Stimulated activated memory B cell treated with anti-CD40 and anti-IgM and Interleukin-4, amounts not matched to agents 10 μg/mL and 1 μg/mL and 100 μg/mL, for 72 hours (primary cell): ENCODE measurements at regions not wholly inside any gene's neighbourhood (a gene's known extent, or its start where the extent isn't known, plus 50 kb on each side); places are given as distances from the start of the nearest gene placed in this dataset.

ENCODE experiments used
- ATAC-seq: fragments of 150-1000 bp; cut with Tn5 transposase; 2 replicates; pipeline ENCODE4 v1.10.0; 2021
- H3K27ac Mint-ChIP-seq: one replicate; pipeline ENCODE4 v1.8.0; 2022; ENCODE audit warnings: mild to moderate bottlenecking, mixed read lengths
- H3K27me3 Mint-ChIP-seq: one replicate; pipeline ENCODE4 v1.8.0; 2022; ENCODE audit warnings: mixed read lengths
- H3K36me3 Mint-ChIP-seq: one replicate; pipeline ENCODE4 v1.8.0; 2022; ENCODE audit warnings: mixed read lengths
- H3K4me1 Mint-ChIP-seq: one replicate; pipeline ENCODE4 v1.8.0; 2022; ENCODE audit warnings: mixed read lengths
- H3K4me3 Mint-ChIP-seq: one replicate; pipeline ENCODE4 v1.8.0; 2022; ENCODE audit warnings: mild to moderate bottlenecking, moderate library complexity, mixed read lengths
- H3K9me3 Mint-ChIP-seq: one replicate; pipeline ENCODE4 v1.8.0; 2022; ENCODE audit warnings: mixed read lengths

- Mint-ChIP-seq H3K9me3 (peaks cover 3% of the 10 kb centered on the region), H3K4me3 (no peak overlapping the region), H3K36me3 (no peaks in the 10 kb centered on the region), H3K27ac (no peak overlapping the region), H3K4me1 (no peaks in the 10 kb centered on the region), H3K27me3 (peaks cover 9% of the 10 kb centered on the region)
- ATAC-seq = no peak
Measured at GRCh38 chr2:173808718-173809117, 156.5 kb downstream of the SP3 start.

DNA sequence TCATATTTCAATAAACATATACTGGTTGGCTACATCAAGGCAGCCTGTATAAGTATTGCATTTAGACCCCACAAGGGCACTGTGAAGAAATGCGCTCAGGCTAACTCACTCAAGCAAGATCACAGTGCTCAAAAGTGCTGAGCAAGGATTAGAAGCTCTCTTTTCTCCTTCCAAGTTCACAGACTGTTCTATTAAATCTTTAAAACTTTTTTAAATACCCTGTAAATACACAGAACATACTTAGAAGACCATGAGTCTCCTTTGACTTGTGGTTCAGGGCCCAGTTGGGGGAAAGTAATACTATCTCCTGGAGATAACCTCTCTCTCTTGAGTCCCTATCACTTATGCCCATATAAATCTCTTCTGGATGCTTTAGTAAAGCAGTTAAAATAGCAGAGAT lies 152.9 kb downstream of the SP3 start:
- Mint-ChIP-seq H3K36me3 (no peaks in the 10 kb centered on the region), H3K4me1 (no peaks in the 10 kb centered on the region), H3K4me3 (no peak overlapping the region), H3K9me3 (peaks cover 3% of the 10 kb centered on the region), H3K27me3 (peaks cover 11% of the 10 kb centered on the region), H3K27ac (no peak overlapping the region)
- ATAC-seq = no peak

DNA sequence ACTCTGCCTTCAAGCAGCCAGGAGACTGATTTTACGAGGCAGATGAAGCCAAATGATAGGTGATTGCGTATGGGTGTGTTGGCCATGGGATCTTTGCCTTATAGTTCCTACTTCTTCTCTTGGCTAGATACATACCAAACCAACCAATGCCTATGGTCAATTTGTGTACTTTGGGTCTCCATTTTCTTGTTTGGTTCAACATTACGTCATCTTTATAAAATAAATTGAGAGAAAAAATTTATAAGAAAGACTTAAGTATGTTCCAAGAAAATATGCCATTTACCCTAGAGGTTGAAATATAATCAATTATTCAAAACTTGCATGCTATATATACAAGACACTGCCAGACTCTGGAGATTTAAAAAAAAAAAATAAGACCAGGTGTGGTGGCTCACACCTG lies 150.9 kb downstream of the SP3 start:
- no peaks in the 10 kb centered on the region for H3K9me3 Mint-ChIP-seq
- H3K27me3 Mint-ChIP-seq = peaks cover 11% of the 10 kb centered on the region
- ATAC-seq = no peak
- no peaks in the 10 kb centered on the region for H3K4me1 Mint-ChIP-seq
- no peaks in the 10 kb centered on the region for H3K36me3 Mint-ChIP-seq
- no peak overlapping the region for H3K27ac Mint-ChIP-seq
- no peak overlapping the region for H3K4me3 Mint-ChIP-seq

DNA sequence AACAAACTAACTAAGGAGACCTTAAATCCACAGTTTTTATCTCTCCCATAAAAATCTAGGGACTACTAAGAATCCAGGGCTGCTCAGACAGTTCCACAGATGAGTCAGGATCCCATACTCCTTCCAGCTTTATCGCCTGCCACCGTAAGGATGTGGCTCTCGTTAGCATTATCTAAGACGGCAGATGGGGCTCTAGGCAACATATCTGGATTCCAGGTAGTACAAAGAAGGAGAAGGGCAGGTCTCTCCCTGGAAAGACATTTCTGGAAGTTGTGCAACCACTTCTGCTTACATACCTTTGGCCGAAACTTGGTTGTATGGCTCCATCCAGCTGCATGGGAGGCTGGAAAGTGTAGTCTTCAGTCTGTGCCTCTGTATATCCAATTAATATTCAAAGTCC lies 149.4 kb downstream of the SP3 start:
- H3K27me3 Mint-ChIP-seq = peaks cover 12% of the 10 kb centered on the region
- no peak overlapping the region for H3K27ac Mint-ChIP-seq
- H3K9me3 Mint-ChIP-seq = no peaks in the 10 kb centered on the region
- H3K36me3 Mint-ChIP-seq = no peaks in the 10 kb centered on the region
- H3K4me1 Mint-ChIP-seq = no peaks in the 10 kb centered on the region
- H3K4me3 Mint-ChIP-seq = no peak overlapping the region
- no peak for ATAC-seq

DNA sequence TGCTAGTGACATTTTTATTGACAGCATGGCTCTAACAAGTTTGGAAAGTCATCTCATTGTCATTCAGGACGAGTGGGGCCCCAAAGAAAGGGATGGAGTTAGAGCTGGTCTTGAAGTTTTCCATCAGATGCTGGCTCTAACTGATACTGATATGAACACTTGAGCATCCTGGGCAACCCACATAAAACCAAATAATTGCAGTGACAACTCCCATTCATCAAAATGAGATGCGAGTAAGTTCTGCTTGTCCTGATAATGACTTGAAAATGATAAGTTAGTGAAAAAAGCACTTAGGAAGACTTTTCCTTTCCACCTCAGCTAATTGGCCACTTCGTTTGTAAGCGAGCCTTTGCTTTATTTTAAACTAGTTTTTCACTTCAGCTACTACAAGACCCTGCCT lies 147.6 kb downstream of the SP3 start:
- Mint-ChIP-seq H3K9me3 (no peaks in the 10 kb centered on the region), H3K27ac (no peak overlapping the region), H3K4me1 (no peaks in the 10 kb centered on the region), H3K4me3 (no peak overlapping the region), H3K36me3 (no peaks in the 10 kb centered on the region), H3K27me3 (peaks cover 30% of the 10 kb centered on the region)
- no peak for ATAC-seq

DNA sequence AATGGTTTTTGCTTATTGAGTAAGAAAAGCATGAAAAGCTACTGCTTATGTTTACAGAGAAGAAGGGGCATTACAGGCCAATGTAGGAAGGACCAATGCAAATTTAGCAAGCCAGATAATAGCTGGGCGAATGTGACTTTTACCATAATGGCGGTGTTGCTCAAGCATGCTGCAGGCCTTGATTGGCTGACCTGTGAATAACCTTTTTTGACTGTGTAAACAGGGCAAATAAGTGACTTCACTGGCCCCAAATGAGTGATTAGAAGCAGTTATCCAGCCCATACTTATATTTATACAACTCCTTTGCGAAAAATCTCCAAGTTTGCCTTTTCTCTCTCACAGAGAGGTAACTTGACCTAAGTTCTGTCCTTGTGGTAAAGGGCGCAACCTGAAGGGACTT lies 146.9 kb downstream of the SP3 start:
- no peak overlapping the region for H3K27ac Mint-ChIP-seq
- peaks cover 6% of the 10 kb centered on the region for H3K4me1 Mint-ChIP-seq
- no peak overlapping the region for H3K4me3 Mint-ChIP-seq
- H3K36me3 Mint-ChIP-seq = no peaks in the 10 kb centered on the region
- no peak for ATAC-seq
- H3K9me3 Mint-ChIP-seq = no peaks in the 10 kb centered on the region
- peaks cover 37% of the 10 kb centered on the region for H3K27me3 Mint-ChIP-seq

DNA sequence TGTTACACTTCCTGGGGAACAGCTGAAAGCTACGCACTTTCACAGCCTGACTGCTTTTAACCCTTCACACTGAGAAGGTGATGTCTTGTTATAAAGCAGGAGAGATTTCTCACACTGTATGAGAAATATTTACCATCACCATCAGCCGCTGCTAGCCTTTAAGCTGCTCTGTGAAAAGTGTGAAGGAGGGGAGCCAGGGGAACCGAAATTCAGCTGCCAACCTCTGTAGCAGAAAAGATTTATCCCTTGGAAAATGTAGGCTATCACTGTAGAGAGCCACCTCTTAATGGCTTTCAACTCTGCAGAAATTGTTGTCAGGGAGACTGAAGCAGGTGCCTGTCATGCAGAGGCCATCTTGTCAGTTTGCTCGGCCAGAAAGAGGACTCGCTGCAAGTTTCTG lies 145.3 kb downstream of the SP3 start:
- no peak overlapping the region for H3K27ac Mint-ChIP-seq
- peaks cover 41% of the 10 kb centered on the region for H3K27me3 Mint-ChIP-seq

DNA sequence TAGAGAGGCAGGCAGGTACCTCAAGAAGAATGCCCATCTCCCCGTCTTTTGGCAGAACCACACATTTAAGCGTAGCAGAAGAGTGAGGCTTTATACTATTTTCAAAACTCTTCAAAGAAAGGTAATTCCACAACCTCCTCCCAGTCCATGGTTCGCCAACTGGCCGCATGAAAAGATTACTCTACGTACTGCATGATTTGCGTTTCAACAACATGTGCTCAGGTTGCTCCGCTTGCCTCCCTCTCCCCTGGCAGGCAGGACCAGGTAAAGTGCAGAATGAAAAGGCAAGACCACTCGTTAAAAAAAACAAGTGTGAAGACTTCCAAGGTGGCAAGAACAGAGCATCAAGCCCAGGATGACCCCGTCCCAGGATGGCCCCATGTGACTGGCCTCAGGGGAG lies 143.7 kb downstream of the SP3 start:
- H3K9me3 Mint-ChIP-seq = no peaks in the 10 kb centered on the region
- peaks cover 8% of the 10 kb centered on the region for H3K4me1 Mint-ChIP-seq
- no peaks in the 10 kb centered on the region for H3K36me3 Mint-ChIP-seq
- H3K4me3 Mint-ChIP-seq = no peak overlapping the region
- no peak overlapping the region for H3K27ac Mint-ChIP-seq
- peaks cover 34% of the 10 kb centered on the region for H3K27me3 Mint-ChIP-seq
- no peak for ATAC-seq

More for the DNA sequence above, 145.3 kb downstream of the SP3 start:
- Mint-ChIP-seq H3K36me3 (no peaks in the 10 kb centered on the region), H3K4me3 (no peak overlapping the region), H3K4me1 (peaks cover 8% of the 10 kb centered on the region), H3K9me3 (no peaks in the 10 kb centered on the region)
- no peak for ATAC-seq

GRCh38 chr2:173822889-173823542 lies 142.2 kb downstream of the SP3 start:
- peak; percentile 61 for ATAC-seq
- no peak overlapping the region for H3K27ac Mint-ChIP-seq
- peaks cover 47% of the 10 kb centered on the region for H3K27me3 Mint-ChIP-seq

DNA sequence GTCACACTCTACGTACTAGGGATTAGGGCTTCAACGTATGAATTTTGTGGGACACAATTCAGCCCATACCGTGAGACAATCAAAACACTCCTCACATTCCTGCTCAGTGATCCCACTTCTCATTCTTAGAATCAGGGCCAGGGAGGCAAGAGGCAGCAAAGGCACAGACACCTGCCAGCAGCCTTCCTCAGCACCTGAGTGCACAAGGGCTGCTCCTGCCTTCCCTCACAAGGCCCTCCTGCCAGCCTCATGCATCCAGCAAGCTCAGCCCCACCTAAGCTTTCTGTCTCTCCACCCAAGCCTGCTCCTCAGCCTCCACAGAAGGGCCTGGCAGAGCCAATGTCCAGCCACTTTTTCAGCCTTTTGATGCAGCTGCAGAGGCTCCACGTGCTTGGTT lies 141.6 kb downstream of the SP3 start:
- Mint-ChIP-seq H3K27ac (no peak overlapping the region), H3K9me3 (no peaks in the 10 kb centered on the region), H3K36me3 (no peaks in the 10 kb centered on the region), H3K27me3 (peaks cover 52% of the 10 kb centered on the region), H3K4me1 (peaks cover 8% of the 10 kb centered on the region), H3K4me3 (no peak overlapping the region)
- ATAC-seq = no peak

More at GRCh38 chr2:173822889-173823542, 142.2 kb downstream of the SP3 start:
- no peak overlapping the region for H3K4me3 Mint-ChIP-seq
- no peaks in the 10 kb centered on the region for H3K36me3 Mint-ChIP-seq
- no peaks in the 10 kb centered on the region for H3K9me3 Mint-ChIP-seq
- peaks cover 8% of the 10 kb centered on the region for H3K4me1 Mint-ChIP-seq

- Mint-ChIP-seq H3K27me3 (peaks cover 37% of the 10 kb centered on the region), H3K4me3 (no peak overlapping the region), H3K9me3 (no peaks in the 10 kb centered on the region), H3K4me1 (no peaks in the 10 kb centered on the region), H3K36me3 (no peaks in the 10 kb centered on the region), H3K27ac (no peak overlapping the region)
- no peak for ATAC-seq
Measured at GRCh38 chr2:173828189-173829142, 136.7 kb downstream of the SP3 start.

- H3K4me1 Mint-ChIP-seq = no peaks in the 10 kb centered on the region
- H3K27me3 Mint-ChIP-seq = peaks cover 31% of the 10 kb centered on the region
- no peak overlapping the region for H3K4me3 Mint-ChIP-seq
- ATAC-seq = no peak
- no peak overlapping the region for H3K27ac Mint-ChIP-seq
- H3K36me3 Mint-ChIP-seq = no peaks in the 10 kb centered on the region
- H3K9me3 Mint-ChIP-seq = no peaks in the 10 kb centered on the region
Measured at GRCh38 chr2:173829727-173830126, 135.4 kb downstream of the SP3 start.

GRCh38 chr2:173830170-173830569 lies 135.0 kb downstream of the SP3 start:
- H3K4me1 Mint-ChIP-seq = no peaks in the 10 kb centered on the region
- no peaks in the 10 kb centered on the region for H3K9me3 Mint-ChIP-seq
- ATAC-seq = no peak
- H3K4me3 Mint-ChIP-seq = no peak overlapping the region
- H3K27ac Mint-ChIP-seq = no peak overlapping the region
- no peaks in the 10 kb centered on the region for H3K36me3 Mint-ChIP-seq
- H3K27me3 Mint-ChIP-seq = peaks cover 31% of the 10 kb centered on the region

- H3K27me3 Mint-ChIP-seq = peaks cover 31% of the 10 kb centered on the region
- no peak for ATAC-seq
- H3K4me1 Mint-ChIP-seq = no peaks in the 10 kb centered on the region
- H3K27ac Mint-ChIP-seq = no peak overlapping the region
- H3K36me3 Mint-ChIP-seq = no peaks in the 10 kb centered on the region
- no peak overlapping the region for H3K4me3 Mint-ChIP-seq
- H3K9me3 Mint-ChIP-seq = no peaks in the 10 kb centered on the region
Measured at GRCh38 chr2:173831312-173832229, 133.6 kb downstream of the SP3 start.

DNA sequence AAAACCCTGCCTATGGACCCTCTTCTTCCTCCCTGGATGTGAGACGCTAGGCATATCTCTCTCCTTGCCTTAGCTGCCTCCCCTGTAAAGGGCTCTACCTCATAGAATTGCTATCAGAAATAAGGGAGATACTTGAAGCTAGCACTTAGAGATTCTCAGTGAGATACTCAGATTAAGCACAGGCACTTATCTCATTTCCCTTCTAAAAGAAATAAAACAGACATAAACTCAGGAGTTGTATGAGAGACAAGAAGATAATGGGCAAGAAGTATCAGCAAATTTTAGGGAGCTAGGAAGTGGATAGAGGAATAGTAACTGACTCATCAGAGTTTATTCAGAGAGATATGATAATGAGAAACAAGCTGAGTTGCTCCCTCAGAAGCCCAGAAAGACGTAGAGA lies 131.0 kb downstream of the SP3 start:
- Mint-ChIP-seq H3K4me3 (no peak overlapping the region), H3K27me3 (peaks cover 12% of the 10 kb centered on the region), H3K9me3 (peaks cover 3% of the 10 kb centered on the region), H3K36me3 (no peaks in the 10 kb centered on the region), H3K27ac (no peak overlapping the region), H3K4me1 (no peaks in the 10 kb centered on the region)
- no peak for ATAC-seq
